ENCODE measurements at regions not wholly inside any gene's neighbourhood (a gene's known extent, or its start where the extent isn't known, plus 50 kb on each side); places are given as distances from the start of the nearest gene placed in this dataset.

DNA sequence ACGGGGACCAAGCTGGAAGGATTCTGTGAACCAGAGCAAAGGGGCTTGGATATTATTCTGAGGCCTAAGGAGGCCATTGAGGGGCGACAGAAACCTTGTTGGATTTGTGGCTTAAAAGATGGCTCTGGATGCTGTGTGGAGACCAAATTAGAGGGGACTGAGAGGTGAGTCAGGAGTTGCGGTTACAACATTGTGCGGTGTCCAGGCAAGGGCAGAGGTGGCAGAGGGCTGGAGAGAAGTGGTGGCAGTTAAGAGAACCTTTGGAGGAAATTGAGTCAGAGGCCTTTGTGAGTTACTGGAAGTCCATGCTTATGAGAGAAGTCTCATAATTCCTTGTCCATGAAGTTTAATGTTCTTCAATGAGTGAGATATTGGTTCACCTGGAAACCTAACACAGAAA, 143.2 kb downstream of the FAM43A start:
- no peaks in the 10 kb centered on the region for H3K36me3 ChIP-seq (replicated peaks in 1 of 2; ENCODE audit: control insufficient read depth in 1 of 2, insufficient read depth in 2 of 2, low read length in 2 of 2)
- ChIA-PET POLR2A (no interaction called here), CTCF (ENCODE audit: low intra/inter-chr PET ratio, low total read pairs) (no interaction called here)
- H3K27me3 ChIP-seq (ENCODE audit: control insufficient read depth in 1 of 2, insufficient read depth in 2 of 2, low read length in 2 of 2), result peaks cover 0 to 30% of the 10 kb centered on the region in 2 experiments; a peak in 2 of 5 replicates
- no TSS peak for BruUV-seq (replicated peaks)
- no peak overlapping the region for H3K4me2 ChIP-seq (ENCODE audit: low read depth, low read length)
- no peaks in the 10 kb centered on the region for H3K9me3 ChIP-seq (ENCODE audit: low read length)
- no peaks in the 10 kb centered on the region for H4K20me1 ChIP-seq (ENCODE audit: insufficient read depth, low read length)
- TF ChIP-seq RXRA (CRISPR knock-in tag; IDR thresholded peaks at IDR 0.05) (no peak), ELK4 (CRISPR knock-in tag; IDR thresholded peaks at IDR 0.05; ENCODE audit: borderline replicate concordance) (no peak), RAD51 (IDR thresholded peaks at IDR 0.05; ENCODE audit: borderline replicate concordance) (no peak), ZBTB7A (CRISPR knock-in tag; IDR thresholded peaks at IDR 0.05) (no peak), SKI (IDR thresholded peaks at IDR 0.05; ENCODE audit: partially characterized antibody) (no peak), FOXK1 (CRISPR knock-in tag; IDR thresholded peaks at IDR 0.05; ENCODE audit: borderline replicate concordance, low read depth) (no peak), CERS6 (CRISPR knock-in tag; IDR thresholded peaks at IDR 0.05) (no peak), E2F1 (CRISPR knock-in tag; IDR thresholded peaks at IDR 0.05) (no peak), SP5 (CRISPR knock-in tag; IDR thresholded peaks at IDR 0.05; ENCODE audit: borderline replicate concordance, low read depth) (no peak)
- TF ChIP-seq, protein P1, sequence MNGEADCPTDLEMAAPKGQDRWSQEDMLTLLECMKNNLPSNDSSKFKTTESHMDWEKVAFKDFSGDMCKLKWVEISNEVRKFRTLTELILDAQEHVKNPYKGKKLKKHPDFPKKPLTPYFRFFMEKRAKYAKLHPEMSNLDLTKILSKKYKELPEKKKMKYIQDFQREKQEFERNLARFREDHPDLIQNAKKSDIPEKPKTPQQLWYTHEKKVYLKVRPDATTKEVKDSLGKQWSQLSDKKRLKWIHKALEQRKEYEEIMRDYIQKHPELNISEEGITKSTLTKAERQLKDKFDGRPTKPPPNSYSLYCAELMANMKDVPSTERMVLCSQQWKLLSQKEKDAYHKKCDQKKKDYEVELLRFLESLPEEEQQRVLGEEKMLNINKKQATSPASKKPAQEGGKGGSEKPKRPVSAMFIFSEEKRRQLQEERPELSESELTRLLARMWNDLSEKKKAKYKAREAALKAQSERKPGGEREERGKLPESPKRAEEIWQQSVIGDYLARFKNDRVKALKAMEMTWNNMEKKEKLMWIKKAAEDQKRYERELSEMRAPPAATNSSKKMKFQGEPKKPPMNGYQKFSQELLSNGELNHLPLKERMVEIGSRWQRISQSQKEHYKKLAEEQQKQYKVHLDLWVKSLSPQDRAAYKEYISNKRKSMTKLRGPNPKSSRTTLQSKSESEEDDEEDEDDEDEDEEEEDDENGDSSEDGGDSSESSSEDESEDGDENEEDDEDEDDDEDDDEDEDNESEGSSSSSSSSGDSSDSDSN (CRISPR knock-in tag; IDR thresholded peaks at IDR 0.05), result no peak
- TF ChIP-seq, protein P2, sequence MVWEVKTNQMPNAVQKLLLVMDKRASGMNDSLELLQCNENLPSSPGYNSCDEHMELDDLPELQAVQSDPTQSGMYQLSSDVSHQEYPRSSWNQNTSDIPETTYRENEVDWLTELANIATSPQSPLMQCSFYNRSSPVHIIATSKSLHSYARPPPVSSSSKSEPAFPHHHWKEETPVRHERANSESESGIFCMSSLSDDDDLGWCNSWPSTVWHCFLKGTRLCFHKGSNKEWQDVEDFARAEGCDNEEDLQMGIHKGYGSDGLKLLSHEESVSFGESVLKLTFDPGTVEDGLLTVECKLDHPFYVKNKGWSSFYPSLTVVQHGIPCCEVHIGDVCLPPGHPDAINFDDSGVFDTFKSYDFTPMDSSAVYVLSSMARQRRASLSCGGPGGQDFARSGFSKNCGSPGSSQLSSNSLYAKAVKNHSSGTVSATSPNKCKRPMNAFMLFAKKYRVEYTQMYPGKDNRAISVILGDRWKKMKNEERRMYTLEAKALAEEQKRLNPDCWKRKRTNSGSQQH (CRISPR knock-in tag; IDR thresholded peaks at IDR 0.05; ENCODE audit: low read depth), result no peak
- ATAC-seq, result no peak
- intact Hi-C loops (cut with micrococcal nuclease; ENCODE audit: unreplicated experiment) (no loop called here), in situ Hi-C loops (cut with HindIII; ENCODE audit: extremely low pct_ligation_motif_present, low pct_unique_long_range_greater_than_20kb) (no loop called here)
- 52% methylated on average over 4 of the region's 4 CpGs for WGBS (ENCODE audit: low lambda C conversion rate)
- no peak for FAIRE-seq
- H3K4me1 ChIP-seq (ENCODE audit: insufficient read depth, low read length), result no peaks in the 10 kb centered on the region
- no peak for DNase-seq (ENCODE audit: low spot score)
- H3K9ac ChIP-seq (ENCODE audit: insufficient read depth, low read depth, low read length), result no peak overlapping the region
- H2AFZ ChIP-seq (ENCODE audit: low read length), result no peak overlapping the region
- no peak overlapping the region for H3K27ac ChIP-seq (ENCODE audit: extremely low read length, insufficient read depth, low read length)
- H3K79me2 ChIP-seq (ENCODE audit: insufficient read depth, low read length), result no peaks in the 10 kb centered on the region
- H3K4me3 ChIP-seq (replicated peaks in 1 of 3; ENCODE audit: insufficient read depth in 1 of 3, low read depth in 2 of 3, low read length in 3 of 3), result no peak overlapping the region
